RPMI8226 (cell line): ENCODE measurements at regions not wholly inside any gene's neighbourhood (a gene's known extent, or its start where the extent isn't known, plus 50 kb on each side); places are given as distances from the start of the nearest gene placed in this dataset.
"Not testable (repeated sequence)": the region's sequence is repeated elsewhere in the genome, so short reads cannot be mapped to it uniquely, and the experiment has no call there.

ENCODE experiments used
- DNase-seq: peaks from one replicate; pipeline ENCODE4 v3.0.0-alpha.2; 2015

- no peak for DNase-seq
These were observed 203.1 kb downstream of the ARHGEF9 start for GRCh38 chrX:63581906-63582305.

- DNase-seq, result no peak
These were observed 203.6 kb downstream of the ARHGEF9 start for GRCh38 chrX:63581398-63581797.

- DNase-seq, result no peak
These were observed 208.5 kb downstream of the ARHGEF9 start for GRCh38 chrX:63576533-63576932.

- DNase-seq, result not testable (repeated sequence)
These were observed 209.3 kb downstream of the ARHGEF9 start for GRCh38 chrX:63575700-63576099.

- DNase-seq, result no peak
These were observed 215.7 kb upstream of the SPIN4 start for GRCh38 chrX:63566856-63567255.

GRCh38 chrX:63561425-63561824 is 210.3 kb upstream of the SPIN4 start:
- DNase-seq, result no peak

GRCh38 chrX:63560601-63561218 is 209.6 kb upstream of the SPIN4 start:
- DNase-seq, result peak; percentile 73

- DNase-seq, result no peak
These were observed 200.7 kb upstream of the SPIN4 start for GRCh38 chrX:63551856-63552255.

- DNase-seq, result no peak
These were observed 179.5 kb upstream of the SPIN4 start for GRCh38 chrX:63530654-63531053.

- DNase-seq, result no peak
These were observed 178.8 kb upstream of the SPIN4 start for GRCh38 chrX:63529961-63530360.

GRCh38 chrX:63526863-63527262 is 175.7 kb upstream of the SPIN4 start:
- no peak for DNase-seq

GRCh38 chrX:63525491-63525890 is 174.4 kb upstream of the SPIN4 start:
- no peak for DNase-seq

- not testable (repeated sequence) for DNase-seq
These were observed 168.2 kb upstream of the SPIN4 start for GRCh38 chrX:63519368-63519767.

- no peak for DNase-seq
These were observed 163.5 kb upstream of the SPIN4 start for GRCh38 chrX:63514569-63515080.

- no peak for DNase-seq
These were observed 162.9 kb upstream of the SPIN4 start for GRCh38 chrX:63513825-63514568.

- no peak for DNase-seq
These were observed 160.2 kb upstream of the SPIN4 start for GRCh38 chrX:63511361-63511760.

GRCh38 chrX:63508668-63509067 is 157.5 kb upstream of the SPIN4 start:
- no peak for DNase-seq

- peak; percentile 9 for DNase-seq
These were observed 155.2 kb upstream of the SPIN4 start for GRCh38 chrX:63506320-63506719.

GRCh38 chrX:63503541-63503940 is 152.4 kb upstream of the SPIN4 start:
- no peak for DNase-seq

- no peak for DNase-seq
These were observed 137.6 kb upstream of the SPIN4 start for GRCh38 chrX:63488546-63489373.

- no peak for DNase-seq
These were observed 124.1 kb upstream of the SPIN4 start for GRCh38 chrX:63475200-63475599.

GRCh38 chrX:63471004-63471403 is 119.9 kb upstream of the SPIN4 start:
- no peak for DNase-seq

GRCh38 chrX:63470506-63470905 is 119.4 kb upstream of the SPIN4 start:
- DNase-seq, result no peak

GRCh38 chrX:63466690-63467089 is 115.6 kb upstream of the SPIN4 start:
- DNase-seq, result no peak
